Mucosa of descending colon (tissue), 3 donors: ENCODE measurements at regions not wholly inside any gene's neighbourhood (a gene's known extent, or its start where the extent isn't known, plus 50 kb on each side); places are given as distances from the start of the nearest gene placed in this dataset.
A peak's percentile ranks its signal among the peaks of the same experiment; 100 is the strongest.

Source experiments
- ATAC-seq: fragments of 200-7000 bp; cut with Tn5 transposase; one replicate; pipeline ENCODE4 v1.9.1; 2020; ENCODE audit warnings: mild to moderate bottlenecking, moderate library complexity
- DNase-seq, 3 donors: peaks; one replicate each; pipeline ENCODE4 v3.0.0-alpha.2; 2020
- H3K36me3 ChIP-seq: fragments of 200-600 bp; one replicate; pipeline ENCODE4 v1.8.0; 2021; ENCODE audit warnings: low read depth, mild to moderate bottlenecking
- H3K4me1 ChIP-seq: fragments of 200-600 bp; one replicate; pipeline ENCODE4 v1.8.0; 2021; ENCODE audit warnings: low read depth, mild to moderate bottlenecking
- H3K4me3 ChIP-seq: fragments of 200-600 bp; one replicate; pipeline ENCODE4 v1.8.0; 2021; ENCODE audit warnings: mild to moderate bottlenecking
- H3K9me3 ChIP-seq: fragments of 200-600 bp; one replicate; pipeline ENCODE4 v1.8.0; 2021; ENCODE audit warnings: mild to moderate bottlenecking
- CTCF ChIP-seq: fragments of 200-600 bp; IDR thresholded peaks from one replicate; pipeline ENCODE4 v1.8.0; 2022; ENCODE audit warnings: antibody characterized with exemption, mild to moderate bottlenecking
- intact Hi-C, 2 donors: fragments of 100-400 bp; cut with DNase I in 1 of 2; cut with micrococcal nuclease in 1 of 2; formaldehyde crosslinking; loops; one replicate each; pipeline versions ENCODE4 v1.11.0 to v1.11.1; 2022; cut with DNase I, micrococcal nuclease
- donor health status: DM: no; HTN: no; CAD: no; lungs with moderate emphysema.
- donor health status: DM: no; HTN: no; CAD: no.
- donor health status: DM: no; HTN: yes; CAD: no.

GRCh38 chr1:193320270-193320669, 133.9 kb upstream of the B3GALT2 start:
- H3K4me3 ChIP-seq = no peak overlapping the region
- H3K36me3 ChIP-seq = no peaks in the 10 kb centered on the region
- intact Hi-C loops = no loop called here
- peaks cover 9% of the 10 kb centered on the region for H3K9me3 ChIP-seq
- H3K4me1 ChIP-seq = no peaks in the 10 kb centered on the region
- ATAC-seq (no peak), DNase-seq (no peak)
- no peak for TF ChIP-seq CTCF

GRCh38 chr1:193318347-193318746, 131.9 kb upstream of the B3GALT2 start:
- peaks cover 1% of the 10 kb centered on the region for H3K4me1 ChIP-seq
- DNase-seq = no peak

GRCh38 chr1:193313354-193314140, 127.1 kb upstream of the B3GALT2 start:
- H3K36me3 ChIP-seq = no peaks in the 10 kb centered on the region
- no peaks in the 10 kb centered on the region for H3K9me3 ChIP-seq
- no peak for TF ChIP-seq CTCF
- DNase-seq (peak in 2 of 3 donors; percentile 31 to 36), ATAC-seq (peak; percentile 63)
- peaks cover 13% of the 10 kb centered on the region for H3K4me1 ChIP-seq
- no peak overlapping the region for H3K4me3 ChIP-seq
- intact Hi-C loops = no loop called here

More at GRCh38 chr1:193318347-193318746, 131.9 kb upstream of the B3GALT2 start:
- no peak overlapping the region for H3K4me3 ChIP-seq
- no peaks in the 10 kb centered on the region for H3K36me3 ChIP-seq
- intact Hi-C loops = no loop called here
- no peak for TF ChIP-seq CTCF
- H3K9me3 ChIP-seq = peaks cover 9% of the 10 kb centered on the region
- ATAC-seq = no peak

GRCh38 chr1:193312432-193312831, 126.0 kb upstream of the B3GALT2 start:
- TF ChIP-seq CTCF = no peak
- Histone ChIP-seq H3K4me1 (peaks cover 13% of the 10 kb centered on the region), H3K36me3 (no peaks in the 10 kb centered on the region), H3K4me3 (no peak overlapping the region), H3K9me3 (no peaks in the 10 kb centered on the region)
- no peak for DNase-seq
- no peak for ATAC-seq
- intact Hi-C loops = no loop called here

GRCh38 chr1:193311226-193311948, 125.0 kb upstream of the B3GALT2 start:
- intact Hi-C loops = no loop called here
- DNase-seq (no peak), ATAC-seq (peak; percentile 26)
- Histone ChIP-seq H3K4me3 (no peak overlapping the region), H3K4me1 (peaks cover 13% of the 10 kb centered on the region), H3K9me3 (no peaks in the 10 kb centered on the region), H3K36me3 (no peaks in the 10 kb centered on the region)
- TF ChIP-seq CTCF = no peak
